GM12872 (cell line): ENCODE measurements at regions not wholly inside any gene's neighbourhood (a gene's known extent, or its start where the extent isn't known, plus 50 kb on each side); places are given as distances from the start of the nearest gene placed in this dataset.

Experiments
- CTCF ChIP-seq: IDR thresholded peaks from 3 replicates; pipeline ENCODE4 v1.5.1; 2011; ENCODE audit warnings: low read depth, mild to moderate bottlenecking, low read length, moderate library complexity; ENCODE audit not compliant: insufficient read depth

GRCh38 chr20:48198929-48199451 lies 413.7 kb upstream of the SULF2 start:
- no peak for TF ChIP-seq CTCF

- no peak for TF ChIP-seq CTCF
These were observed 411.8 kb upstream of the SULF2 start for GRCh38 chr20:48197066-48197465.

GRCh38 chr20:48196486-48196885 lies 411.2 kb upstream of the SULF2 start:
- no peak for TF ChIP-seq CTCF

- no peak for TF ChIP-seq CTCF
These were observed 410.7 kb upstream of the SULF2 start for GRCh38 chr20:48196001-48196400.

- TF ChIP-seq CTCF = no peak
These were observed 410.0 kb upstream of the SULF2 start for GRCh38 chr20:48195121-48195870.

- no peak for TF ChIP-seq CTCF
These were observed 409.3 kb upstream of the SULF2 start for GRCh38 chr20:48194583-48194982.

GRCh38 chr20:48193627-48194425 lies 408.5 kb upstream of the SULF2 start:
- no peak for TF ChIP-seq CTCF
